H1 (cell line): ENCODE measurements at regions not wholly inside any gene's neighbourhood (a gene's known extent, or its start where the extent isn't known, plus 50 kb on each side); places are given as distances from the start of the nearest gene placed in this dataset.

Experiments
- CTCF ChIA-PET: fragments of 300-600 bp; sonication (Branson Sonifier 250); formaldehyde crosslinking; loops from one replicate; lab custom pipeline; 2021; ENCODE audit not compliant: partially characterized antibody; lab: Charles Lee
- POLR2A ChIA-PET: fragments of 300-600 bp; sonication (Branson Sonifier 250); formaldehyde crosslinking; loops from one replicate; lab custom pipeline; 2021; ENCODE audit warnings: inconsistent platforms; ENCODE audit not compliant: partially characterized antibody; lab: Charles Lee
- DNase-seq, 2 experiments: peaks; one replicate each; pipeline versions ENCODE4 v3.0.0 to v3.0.0-alpha.2; 2010 to 2022; ENCODE audit warnings: low spot score in 2 of 2, low read depth in 1 of 2, mixed read lengths in 1 of 2
- FAIRE-seq: peaks from 2 replicates; lab custom pipeline; 2011; peaks lifted over from hg19 to GRCh38; lab: Jason Lieb, UNC
- H2AFZ ChIP-seq: 2 replicates; pipeline ENCODE4 v1.8.1; 2012; ENCODE audit warnings: low read length, inconsistent platforms
- H2AK5ac ChIP-seq: 2 replicates; pipeline ENCODE4 v1.6.1; 2013; ENCODE audit warnings: low read depth, low read length
- H2BK120ac ChIP-seq: replicated peaks from 2 replicates; pipeline ENCODE3; 2013; ENCODE audit warnings: low read depth, low read length, inconsistent platforms
- H2BK12ac ChIP-seq: 2 replicates; pipeline ENCODE4 v1.6.1; 2013; ENCODE audit warnings: low read depth, low read length
- H2BK15ac ChIP-seq: 2 replicates; pipeline ENCODE4 v1.6.1; 2013; ENCODE audit warnings: low read length
- H2BK20ac ChIP-seq: 2 replicates; pipeline ENCODE4 v1.6.1; 2013; ENCODE audit warnings: low read length
- H2BK5ac ChIP-seq: 2 replicates; pipeline ENCODE4 v1.6.1; 2013; ENCODE audit warnings: low read depth, low read length
- H3K14ac ChIP-seq: 2 replicates; pipeline ENCODE4 v1.6.1; 2013; ENCODE audit warnings: inconsistent platforms; ENCODE audit not compliant: insufficient read length
- H3K18ac ChIP-seq: 2 replicates; pipeline ENCODE4 v1.6.1; 2013; ENCODE audit warnings: low read length; ENCODE audit errors: extremely low read depth
- H3K23ac ChIP-seq: 2 replicates; pipeline ENCODE4 v1.6.1; 2013; ENCODE audit warnings: inconsistent platforms; ENCODE audit not compliant: insufficient read length
- H3K23me2 ChIP-seq: 2 replicates; pipeline ENCODE4 v1.6.1; 2013; ENCODE audit warnings: low read depth, low read length
- H3K27ac ChIP-seq: 2 replicates; pipeline ENCODE4 v1.6.1; 2011; ENCODE audit warnings: low read depth, low read length, inconsistent platforms
- H3K27me3 ChIP-seq, 4 experiments: replicated peaks in 1 of 4; 1 replicate in 1 of 4; 2 replicates in 3 of 4; pipeline versions ENCODE4 v1.6.1 to v1.8.1; 2011 to 2013; ENCODE audit warnings: low read length in 3 of 4, mild to moderate bottlenecking in 3 of 4, inconsistent platforms in 2 of 4, mixed read lengths in 2 of 4, moderate library complexity in 1 of 4; ENCODE audit not compliant: control insufficient read depth in 3 of 4, insufficient read depth in 3 of 4; ENCODE audit errors: extremely low read depth in 1 of 4
- H3K36me3 ChIP-seq, 4 experiments: 2 replicates each; pipeline versions ENCODE4 v1.6.1 to v1.8.1; 2011 to 2013; ENCODE audit warnings: mild to moderate bottlenecking in 4 of 4, low read length in 3 of 4, moderate library complexity in 2 of 4, control low read depth in 1 of 4, inconsistent platforms in 1 of 4; ENCODE audit not compliant: insufficient read depth in 4 of 4, control insufficient read depth in 2 of 4
- H3K4ac ChIP-seq: replicated peaks from 2 replicates; pipeline ENCODE3; 2013; ENCODE audit warnings: low read length, low read depth, mixed read lengths, inconsistent platforms; ENCODE audit not compliant: insufficient read length
- H3K4me1 ChIP-seq, 4 experiments: replicated peaks in 1 of 4; 1 replicate in 1 of 4; 2 replicates in 3 of 4; pipeline versions ENCODE4 v1.6.1 to v1.8.1; 2011 to 2013; ENCODE audit warnings: low read length in 3 of 4, inconsistent platforms in 2 of 4, mixed read lengths in 1 of 4; ENCODE audit not compliant: insufficient read depth in 4 of 4, control insufficient read depth in 3 of 4
- H3K4me2 ChIP-seq, 2 experiments: 2 replicates each; pipeline versions ENCODE4 v1.6.1 to v1.8.1; 2011 to 2013; ENCODE audit warnings: low read depth in 2 of 2, low read length in 2 of 2, control low read depth in 1 of 2, inconsistent platforms in 1 of 2, mild to moderate bottlenecking in 1 of 2; ENCODE audit not compliant: insufficient read depth in 1 of 2
- H3K4me3 ChIP-seq, 4 experiments: fragments of 200-600, 300-600 bp in 1 of 4; sonication (generic), shearing (Covaris generic), sonication (Bioruptor Twin) in 1 of 4; 2 replicates each; pipeline versions ENCODE4 v1.5.1 to v1.8.1; 2011 to 2016; ENCODE audit warnings: low read length in 4 of 4, low read depth in 3 of 4, control low read depth in 2 of 4, inconsistent platforms in 2 of 4, mild to moderate bottlenecking in 2 of 4, mixed read lengths in 1 of 4, moderate library complexity in 1 of 4; ENCODE audit not compliant: insufficient read depth in 2 of 4; ENCODE audit errors: extremely low read depth in 1 of 4
- H3K56ac ChIP-seq: replicated peaks from 2 replicates; pipeline ENCODE3; 2013; ENCODE audit warnings: low read depth, mild to moderate bottlenecking, mixed read lengths, low read length, inconsistent platforms; ENCODE audit not compliant: insufficient read length
- H3K79me1 ChIP-seq: 2 replicates; pipeline ENCODE4 v1.6.1; 2013; ENCODE audit warnings: low read depth, low read length, control low read depth
- H3K79me2 ChIP-seq, 2 experiments: 2 replicates each; pipeline versions ENCODE4 v1.6.1 to v1.8.1; 2012 to 2013; ENCODE audit warnings: low read length in 2 of 2, mild to moderate bottlenecking in 2 of 2, inconsistent platforms in 1 of 2; ENCODE audit not compliant: insufficient read depth in 2 of 2, control insufficient read depth in 1 of 2
- H3K9ac ChIP-seq, 4 experiments: replicated peaks in 1 of 4; 1 replicate in 1 of 4; 2 replicates in 3 of 4; pipeline versions ENCODE4 v1.6.1 to v1.8.1; 2011 to 2013; ENCODE audit warnings: low read depth in 3 of 4, low read length in 3 of 4, control low read depth in 2 of 4, mild to moderate bottlenecking in 2 of 4, moderate library complexity in 2 of 4, inconsistent platforms in 1 of 4; ENCODE audit errors: extremely low read depth in 1 of 4
- H3K9me3 ChIP-seq, 2 experiments: 2 replicates each; pipeline versions ENCODE4 v1.6.1 to v1.8.1; 2012 to 2013; ENCODE audit warnings: mild to moderate bottlenecking in 2 of 2, moderate library complexity in 2 of 2, control low read depth in 1 of 2, inconsistent platforms in 1 of 2, low read depth in 1 of 2, low read length in 1 of 2, mixed read lengths in 1 of 2; ENCODE audit not compliant: insufficient read depth in 2 of 2
- H4K20me1 ChIP-seq, 2 experiments: replicated peaks in 1 of 2; 2 replicates each; pipeline versions ENCODE3 to v1.8.1; 2011 to 2013; ENCODE audit warnings: inconsistent platforms in 2 of 2, low read length in 2 of 2, mild to moderate bottlenecking in 1 of 2; ENCODE audit not compliant: insufficient read depth in 2 of 2, control insufficient read depth in 1 of 2
- H4K5ac ChIP-seq: 2 replicates; pipeline ENCODE4 v1.6.1; 2013; ENCODE audit warnings: low read length, low read depth, mixed read lengths, inconsistent platforms; ENCODE audit not compliant: insufficient read length
- H4K8ac ChIP-seq: 2 replicates; pipeline ENCODE4 v1.8.0; 2013; ENCODE audit warnings: mild to moderate bottlenecking, moderate library complexity, low read length, inconsistent platforms; ENCODE audit not compliant: insufficient read depth; ENCODE audit errors: extremely low read depth
- H4K91ac ChIP-seq: replicated peaks from 2 replicates; pipeline ENCODE3; 2013; ENCODE audit warnings: low read length, mixed read lengths, inconsistent platforms; ENCODE audit not compliant: insufficient read length
- CTCF ChIP-seq, 3 experiments: IDR thresholded peaks; 1 replicate in 2 of 3; 2 replicates in 1 of 3; pipeline versions ENCODE4 v1.5.1 to v1.6.1; 2011; ENCODE audit warnings: low read length in 3 of 3, mild to moderate bottlenecking in 3 of 3, inconsistent platforms in 2 of 3, low read depth in 1 of 3, moderate library complexity in 1 of 3; ENCODE audit not compliant: insufficient read depth in 1 of 3; ENCODE audit errors: control extremely low read depth in 1 of 3
- NRF1 ChIP-seq: IDR thresholded peaks from 2 replicates; pipeline ENCODE4 v1.6.1; 2011; ENCODE audit warnings: mild to moderate bottlenecking, low read depth, low read length, improper control_type of control experiment
- RAD21 ChIP-seq, 2 experiments: IDR thresholded peaks in 1 of 2; conservative IDR thresholded peaks in 1 of 2; 2 replicates each; pipeline ENCODE4 v1.6.1; 2011; ENCODE audit warnings: low read depth in 2 of 2, low read length in 2 of 2, improper control_type of control experiment in 1 of 2, inconsistent platforms in 1 of 2, mild to moderate bottlenecking in 1 of 2, moderate library complexity in 1 of 2
- WGBS, 2 experiments: shearing (Covaris generic) in 1 of 2; methylation state at CpG; one replicate each; pipeline versions ENCODE4 v1.1.6 to v1.1.7; 2013 to 2015; ENCODE audit warnings: low lambda C conversion rate in 2 of 2, mixed read lengths in 2 of 2, inconsistent platforms in 1 of 2, low coverage in 1 of 2, missing lambda C conversion rate in 1 of 2; ENCODE audit not compliant: insufficient replicate concordance in 2 of 2, insufficient coverage in 1 of 2, insufficient read length in 1 of 2; ENCODE audit errors: extremely low coverage in 1 of 2, missing lambda C conversion rate in 1 of 2; 5-methylcytosine and 5-hydroxymethylcytosine counted together

GRCh38 chr14:41299924-41300323, 306.8 kb upstream of the LRFN5 start:
- Histone ChIP-seq H3K4me3 (no peak overlapping the region), H3K9ac (no peak overlapping the region), H3K23ac (no peak overlapping the region), H4K91ac (no peak overlapping the region), H2BK12ac (no peak overlapping the region), H2BK120ac (no peak overlapping the region), H3K4me1 (peaks cover 0 to 10% (median 2%) of the 10 kb centered on the region in 4 experiments; a peak in 1 of 7 replicates), H3K4me2 (no peak overlapping the region), H4K8ac (no peak overlapping the region), H3K27ac (no peak overlapping the region), H3K18ac (no peak overlapping the region), H3K9me3 (no peaks in the 10 kb centered on the region), H3K14ac (no peak overlapping the region), H2BK5ac (no peak overlapping the region), H4K20me1 (no peaks in the 10 kb centered on the region), H3K79me2 (no peaks in the 10 kb centered on the region), H2BK20ac (no peak overlapping the region), H2AFZ (no peak overlapping the region), H2BK15ac (no peak overlapping the region), H2AK5ac (no peak overlapping the region), H3K23me2 (no peaks in the 10 kb centered on the region), H3K79me1 (no peaks in the 10 kb centered on the region), H3K56ac (no peak overlapping the region), H3K4ac (no peak overlapping the region), H3K36me3 (no peaks in the 10 kb centered on the region), H3K27me3 (no peaks in the 10 kb centered on the region), H4K5ac (no peak overlapping the region)
- ChIA-PET POLR2A (interaction anchor here (0.9 kb wide), 1 partner anchor 306 kb away, joined by 4 read pairs; the partner anchor contains the start of gene LRFN5), CTCF (interaction anchor here (0.6 to 1.7 kb wide), 7 partner anchors 9 to 1801 kb away, joined by 3 to 7 read pairs (median 3); no protein-coding TSS in a partner anchor)
- WGBS, 2 experiments: 71% methylated on average over 4 of the region's 4 CpGs; no CpG with 5 or more reads in 1 of the 2 experiments
- no peak for DNase-seq
- FAIRE-seq: peak; percentile 50
- peak in 2 of 3 experiments; percentile 30 to 48; a peak in 3 of 4 replicates for TF ChIP-seq CTCF (IDR thresholded peaks at IDR 0.05; ENCODE audit: control extremely low read depth in 1 of 3, insufficient read depth in 1 of 3, low read depth in 1 of 3, low read length in 3 of 3)
- no peak for TF ChIP-seq NRF1
- TF ChIP-seq RAD21 (IDR thresholded peaks at IDR 0.05 in 1 of 2, conservative IDR thresholded peaks at IDR 0.05 in 1 of 2; ENCODE audit: low read depth in 2 of 2, low read length in 2 of 2): peak; percentile 36 to 54
